NB4 (cell line): ENCODE measurements at regions not wholly inside any gene's neighbourhood (a gene's known extent, or its start where the extent isn't known, plus 50 kb on each side); places are given as distances from the start of the nearest gene placed in this dataset.

ENCODE experiments used
- POLR2A ChIP-seq: IDR thresholded peaks from 2 replicates; pipeline ENCODE4 v1.6.1; 2011; ENCODE audit warnings: mild to moderate bottlenecking; ENCODE audit not compliant: insufficient read length; ENCODE audit errors: extremely low read depth
- TF ChIP-seq, protein P1 (sequence below): IDR thresholded peaks from one replicate; pipeline ENCODE4 v1.5.1; 2012; ENCODE audit warnings: low read depth, low read length

DNA sequence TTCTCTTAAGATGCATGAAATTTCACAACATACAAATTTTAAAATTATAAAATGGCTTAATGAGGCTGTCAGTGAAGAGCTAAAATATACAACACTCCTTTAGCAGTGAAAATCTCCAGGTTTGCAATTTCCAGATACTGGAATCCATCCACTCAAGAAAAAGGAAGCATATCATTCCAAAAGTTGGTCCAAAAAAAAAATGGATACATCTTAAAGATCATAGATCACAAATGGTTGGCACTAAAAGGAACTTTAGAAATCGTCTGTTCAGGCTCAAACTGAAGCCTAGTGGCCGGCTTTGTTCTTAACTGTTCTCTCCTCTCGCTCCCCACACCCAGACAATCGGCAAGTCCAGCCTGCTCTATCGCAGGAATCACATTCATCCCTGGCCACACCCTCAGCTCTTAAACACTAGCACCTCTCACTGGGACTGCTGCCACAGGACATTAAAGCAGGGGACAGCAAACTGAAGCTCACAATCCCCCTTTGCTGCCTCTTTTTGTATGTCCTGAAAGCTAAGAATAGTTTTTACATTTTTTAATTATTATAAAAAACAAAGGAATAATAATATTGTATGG lies 130.3 kb upstream of the CDIN1 start:
- TF ChIP-seq, protein P1, sequence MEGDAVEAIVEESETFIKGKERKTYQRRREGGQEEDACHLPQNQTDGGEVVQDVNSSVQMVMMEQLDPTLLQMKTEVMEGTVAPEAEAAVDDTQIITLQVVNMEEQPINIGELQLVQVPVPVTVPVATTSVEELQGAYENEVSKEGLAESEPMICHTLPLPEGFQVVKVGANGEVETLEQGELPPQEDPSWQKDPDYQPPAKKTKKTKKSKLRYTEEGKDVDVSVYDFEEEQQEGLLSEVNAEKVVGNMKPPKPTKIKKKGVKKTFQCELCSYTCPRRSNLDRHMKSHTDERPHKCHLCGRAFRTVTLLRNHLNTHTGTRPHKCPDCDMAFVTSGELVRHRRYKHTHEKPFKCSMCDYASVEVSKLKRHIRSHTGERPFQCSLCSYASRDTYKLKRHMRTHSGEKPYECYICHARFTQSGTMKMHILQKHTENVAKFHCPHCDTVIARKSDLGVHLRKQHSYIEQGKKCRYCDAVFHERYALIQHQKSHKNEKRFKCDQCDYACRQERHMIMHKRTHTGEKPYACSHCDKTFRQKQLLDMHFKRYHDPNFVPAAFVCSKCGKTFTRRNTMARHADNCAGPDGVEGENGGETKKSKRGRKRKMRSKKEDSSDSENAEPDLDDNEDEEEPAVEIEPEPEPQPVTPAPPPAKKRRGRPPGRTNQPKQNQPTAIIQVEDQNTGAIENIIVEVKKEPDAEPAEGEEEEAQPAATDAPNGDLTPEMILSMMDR = no peak
- no peak for TF ChIP-seq POLR2A
